HEK293 (cell line): ENCODE measurements at regions not wholly inside any gene's neighbourhood (a gene's known extent, or its start where the extent isn't known, plus 50 kb on each side); places are given as distances from the start of the nearest gene placed in this dataset.

ENCODE experiments used
- CTCF ChIA-PET: fragments of 350-600 bp; formaldehyde crosslinking; extraction: SDS; loops from one replicate; lab custom pipeline; 2021; ENCODE audit warnings: antibody characterized with exemption; lab: Yijun Ruan, JAX
- POLR2A ChIA-PET: fragments of 300-600 bp; formaldehyde crosslinking; extraction: SDS; loops from one replicate; lab custom pipeline; 2020; ENCODE audit warnings: antibody characterized with exemption, inconsistent platforms; lab: Yijun Ruan, JAX
- H3K27ac ChIP-seq: fragments of 200-500 bp; sonication (Bioruptor generic); 2 replicates; pipeline ENCODE4 v1.5.1; 2014; ENCODE audit warnings: low read depth, low read length, control low read depth, inconsistent platforms; ENCODE audit errors: extremely low read depth
- H3K36me3 ChIP-seq, 2 experiments: fragments of 200-500 bp in 1 of 2; sonication (Bioruptor generic) in 1 of 2; 1 replicate in 1 of 2; 2 replicates in 1 of 2; pipeline ENCODE4 v1.5.1; 2014 to 2017; ENCODE audit warnings: inconsistent platforms in 2 of 2, low read length in 2 of 2; ENCODE audit not compliant: control insufficient read depth in 2 of 2, insufficient read depth in 1 of 2
- H3K4me1 ChIP-seq: fragments of 200-500 bp; sonication (Bioruptor generic); 2 replicates; pipeline ENCODE4 v1.5.1; 2014; ENCODE audit warnings: mild to moderate bottlenecking, low read length, inconsistent platforms; ENCODE audit not compliant: control insufficient read depth, insufficient read depth
- H3K4me3 ChIP-seq: 2 replicates; pipeline ENCODE4 v1.5.1; 2011; ENCODE audit warnings: low read depth, mild to moderate bottlenecking, control low read depth, low read length, moderate library complexity
- H3K9me3 ChIP-seq: fragments of 200-500 bp; sonication (Bioruptor generic); 2 replicates; pipeline ENCODE4 v1.5.1; 2014; ENCODE audit warnings: low read depth, low read length, inconsistent platforms; ENCODE audit not compliant: control insufficient read depth, insufficient read depth
- KLF16 ChIP-seq: fragments of 450-650 bp; formaldehyde crosslinking; IDR thresholded peaks from 2 replicates; pipeline ENCODE4 v1.5.1; 2017; ENCODE audit warnings: missing biosample characterization, missing genetic modification characterization
- PRDM10 ChIP-seq: fragments of 450-650 bp; formaldehyde crosslinking; IDR thresholded peaks from 2 replicates; pipeline ENCODE4 v1.5.1; 2016; ENCODE audit warnings: missing biosample characterization, missing genetic modification characterization
- RBAK ChIP-seq: fragments of 450-650 bp; formaldehyde crosslinking; IDR thresholded peaks from 2 replicates; pipeline ENCODE4 v1.5.1; 2016; ENCODE audit warnings: missing biosample characterization, missing genetic modification characterization
- YY1 ChIP-seq: fragments of 450-650 bp; formaldehyde crosslinking; IDR thresholded peaks from 2 replicates; pipeline ENCODE4 v1.5.1; 2018; ENCODE audit warnings: missing biosample characterization, missing genetic modification characterization
- ZBTB21 ChIP-seq: fragments of 450-650 bp; formaldehyde crosslinking; IDR thresholded peaks from 2 replicates; pipeline ENCODE4 v1.5.1; 2017; ENCODE audit warnings: missing biosample characterization, missing genetic modification characterization
- ZIC2 ChIP-seq: fragments of 450-650 bp; formaldehyde crosslinking; IDR thresholded peaks from 2 replicates; pipeline ENCODE4 v1.5.1; 2016; ENCODE audit warnings: missing biosample characterization, missing genetic modification characterization
- ZNF132 ChIP-seq: fragments of 450-650 bp; formaldehyde crosslinking; IDR thresholded peaks from 2 replicates; pipeline ENCODE4 v1.5.1; 2017; ENCODE audit warnings: missing biosample characterization, missing genetic modification characterization, borderline replicate concordance
- ZNF146 ChIP-seq: fragments of 450-650 bp; formaldehyde crosslinking; IDR thresholded peaks from 2 replicates; pipeline ENCODE4 v1.5.1; 2016; ENCODE audit warnings: missing biosample characterization, missing genetic modification characterization
- ZNF155 ChIP-seq: fragments of 450-650 bp; formaldehyde crosslinking; IDR thresholded peaks from 2 replicates; pipeline ENCODE4 v1.5.1; 2016; ENCODE audit warnings: missing biosample characterization, missing genetic modification characterization
- ZNF16 ChIP-seq: fragments of 450-650 bp; formaldehyde crosslinking; IDR thresholded peaks from 2 replicates; pipeline ENCODE4 v1.5.1; 2016; ENCODE audit warnings: low read depth, missing biosample characterization, missing genetic modification characterization
- ZNF169 ChIP-seq: fragments of 450-650 bp; formaldehyde crosslinking; IDR thresholded peaks from 2 replicates; pipeline ENCODE4 v1.5.1; 2016; ENCODE audit warnings: missing biosample characterization, missing genetic modification characterization
- ZNF202 ChIP-seq: fragments of 450-650 bp; formaldehyde crosslinking; IDR thresholded peaks from 2 replicates; pipeline ENCODE4 v1.5.1; 2016; ENCODE audit warnings: missing biosample characterization, missing genetic modification characterization, borderline replicate concordance
- ZNF248 ChIP-seq: fragments of 450-650 bp; formaldehyde crosslinking; IDR thresholded peaks from 2 replicates; pipeline ENCODE4 v1.5.1; 2017; ENCODE audit warnings: missing biosample characterization, missing genetic modification characterization
- ZNF350 ChIP-seq: fragments of 450-650 bp; formaldehyde crosslinking; IDR thresholded peaks from 2 replicates; pipeline ENCODE4 v1.5.0; 2017; ENCODE audit warnings: missing biosample characterization, mild to moderate bottlenecking, missing genetic modification characterization
- ZNF366 ChIP-seq: fragments of 450-650 bp; formaldehyde crosslinking; conservative IDR thresholded peaks from 2 replicates; pipeline ENCODE4 v1.5.1; 2016; ENCODE audit warnings: missing biosample characterization, missing genetic modification characterization
- ZNF518A ChIP-seq: fragments of 450-650 bp; formaldehyde crosslinking; conservative IDR thresholded peaks from 2 replicates; pipeline ENCODE4 v1.5.1; 2016; ENCODE audit warnings: low read depth, missing biosample characterization, missing genetic modification characterization
- ZNF624 ChIP-seq: fragments of 450-650 bp; formaldehyde crosslinking; IDR thresholded peaks from 2 replicates; pipeline ENCODE4 v1.5.1; 2017; ENCODE audit warnings: missing biosample characterization, missing genetic modification characterization
- ZNF776 ChIP-seq: fragments of 450-650 bp; formaldehyde crosslinking; IDR thresholded peaks from 2 replicates; pipeline ENCODE4 v1.5.0; 2017; ENCODE audit warnings: missing biosample characterization, missing genetic modification characterization, borderline replicate concordance
- ZNF785 ChIP-seq: fragments of 450-650 bp; formaldehyde crosslinking; IDR thresholded peaks from 2 replicates; pipeline ENCODE4 v1.5.1; 2016; ENCODE audit warnings: missing biosample characterization, missing genetic modification characterization
- ZNF830 ChIP-seq: fragments of 450-650 bp; IDR thresholded peaks from 2 replicates; pipeline ENCODE4 v1.5.0; 2018; ENCODE audit warnings: missing biosample characterization, missing genetic modification characterization, low read depth, mild to moderate bottlenecking, moderate library complexity
- ZSCAN18 ChIP-seq: fragments of 450-650 bp; formaldehyde crosslinking; IDR thresholded peaks from 2 replicates; pipeline ENCODE4 v1.5.1; 2016; ENCODE audit warnings: missing biosample characterization, missing genetic modification characterization

- TF ChIP-seq KLF16 (tag by site-specific recombination) (no peak), ZNF366 (tag by site-specific recombination) (no peak)
Observed at GRCh38 chr1:29831500-29832117, 595.3 kb downstream of the PTPRU start (continued).

- POLR2A ChIA-PET = no interaction called here
- H3K9me3 ChIP-seq = no peaks in the 10 kb centered on the region
- CTCF ChIA-PET = interaction anchor here (0.6 kb wide), 1 partner anchor 181 kb away, joined by 3 read pairs; no protein-coding TSS in a partner anchor
- no peak overlapping the region for H3K27ac ChIP-seq
- no peak overlapping the region for H3K4me3 ChIP-seq
- H3K36me3 ChIP-seq = no peaks in the 10 kb centered on the region
- H3K4me1 ChIP-seq = no peaks in the 10 kb centered on the region
- TF ChIP-seq ZNF518A (tag by site-specific recombination) = no peak
- TF ChIP-seq ZNF169 (tag by site-specific recombination) = no peak
- no peak for TF ChIP-seq ZNF830 (tag by site-specific recombination)
- TF ChIP-seq ZBTB21 (tag by site-specific recombination) = no peak
- TF ChIP-seq RBAK (tag by site-specific recombination) = no peak
- no peak for TF ChIP-seq ZNF132 (tag by site-specific recombination)
- no peak for TF ChIP-seq YY1 (tag by site-specific recombination)
- TF ChIP-seq ZNF155 (tag by site-specific recombination) = no peak
Observed at GRCh38 chr1:29830916-29831315, 594.6 kb downstream of the PTPRU start.

- Histone ChIP-seq H3K36me3 (no peaks in the 10 kb centered on the region), H3K4me3 (no peak overlapping the region)
- TF ChIP-seq ZSCAN18 (tag by site-specific recombination) = no peak
- TF ChIP-seq PRDM10 (tag by site-specific recombination) = no peak
- no peak for TF ChIP-seq ZNF776 (tag by site-specific recombination)
- TF ChIP-seq ZNF16 = no peak
- TF ChIP-seq YY1 (tag by site-specific recombination) = no peak
- TF ChIP-seq ZNF248 (tag by site-specific recombination) = no peak
- TF ChIP-seq ZNF155 (tag by site-specific recombination) = no peak
- TF ChIP-seq ZNF624 = no peak
- no peak for TF ChIP-seq ZIC2
- TF ChIP-seq ZNF350 (tag by site-specific recombination) = no peak
- no peak for TF ChIP-seq ZNF146
- TF ChIP-seq ZNF785 (tag by site-specific recombination) = no peak
- no peak for TF ChIP-seq ZNF202
- TF ChIP-seq, all 188 proteins: peak for 0
- H3K27ac ChIP-seq = no peak overlapping the region
- POLR2A ChIA-PET = no interaction called here
- no peaks in the 10 kb centered on the region for H3K4me1 ChIP-seq
- H3K9me3 ChIP-seq = no peaks in the 10 kb centered on the region
- CTCF ChIA-PET = interaction anchor here (0.6 to 1.4 kb wide), 2 partner anchors 37 to 180 kb away, joined by 3 read pairs; no protein-coding TSS in a partner anchor
Observed at GRCh38 chr1:29830383-29830782, 594.1 kb downstream of the PTPRU start.
